Upper lobe of left lung (tissue), 6 donors: ENCODE measurements at regions not wholly inside any gene's neighbourhood (a gene's known extent, or its start where the extent isn't known, plus 50 kb on each side); places are given as distances from the start of the nearest gene placed in this dataset.

Source experiments
- ATAC-seq, 2 donors: fragments of 200-7000 bp; cut with Tn5 transposase; one replicate each; pipeline ENCODE4 v1.9.1; 2022; ENCODE audit warnings: mild to moderate bottlenecking in 2 of 2, moderate library complexity in 2 of 2; ENCODE audit not compliant: low FRiP score in 2 of 2
- DNase-seq, 2 donors: peaks; one replicate each; pipeline ENCODE4 v3.0.0-alpha.2; 2019 to 2020
- H3K27ac ChIP-seq, 4 donors: fragments of 200-600 bp; sonication (generic); one replicate each; pipeline ENCODE4 v1.5.1; 2016 to 2019
- H3K27me3 ChIP-seq, 4 donors: fragments of 200-600 bp; sonication (generic); one replicate each; pipeline ENCODE4 v1.5.1; 2017 to 2019
- H3K36me3 ChIP-seq, 4 donors: fragments of 200-600 bp; sonication (generic); one replicate each; pipeline ENCODE4 v1.5.1; 2016 to 2019
- H3K4me1 ChIP-seq, 4 donors: fragments of 200-600 bp; sonication (generic); one replicate each; pipeline ENCODE4 v1.5.1; 2018 to 2019
- H3K4me3 ChIP-seq, 4 donors: fragments of 200-600 bp; sonication (generic); one replicate each; pipeline ENCODE4 v1.5.1; 2017 to 2019; ENCODE audit warnings: mild to moderate bottlenecking in 2 of 4, moderate library complexity in 1 of 4
- H3K9me3 ChIP-seq, 4 donors: fragments of 200-600 bp; sonication (generic); one replicate each; pipeline ENCODE4 v1.5.1; 2018 to 2019
- CTCF ChIP-seq, 6 experiments: fragments of 450-650 bp in 4 of 6; fragments of 200-600 bp in 2 of 6; sonication (generic) in 2 of 6; IDR thresholded peaks; one replicate each; pipeline ENCODE4 v1.5.1; 2016 to 2019; ENCODE audit warnings: antibody characterized with exemption in 6 of 6
- EP300 ChIP-seq, 4 donors: sonication (generic); formaldehyde crosslinking; IDR thresholded peaks; one replicate each; pipeline ENCODE4 v1.5.1; 2017; ENCODE audit warnings: antibody characterized with exemption in 4 of 4, control low read depth in 2 of 4
- POLR2A ChIP-seq, 4 donors: fragments of 450-650 bp; IDR thresholded peaks; one replicate each; pipeline ENCODE4 v1.5.1; 2016 to 2017; ENCODE audit warnings: antibody characterized with exemption in 4 of 4, mild to moderate bottlenecking in 2 of 4
- POLR2AphosphoS5 ChIP-seq, 2 donors: sonication (generic); formaldehyde crosslinking; IDR thresholded peaks; one replicate each; pipeline ENCODE4 v1.5.1; 2017; ENCODE audit warnings: antibody characterized with exemption in 2 of 2
- WGBS, 2 donors: methylation state at CpG; one replicate each; pipeline ENCODE4 v1.1.5; 2017 to 2018; 5-methylcytosine and 5-hydroxymethylcytosine counted together
- donor health status: DM: no; HTN: no; CAD: no; lungs with moderate emphysema.
- donor health status: DM: no; HTN: yes; CAD: no; lungs with severe emphysema.

- no peaks in the 10 kb centered on the region for H3K9me3 ChIP-seq
- no peak for TF ChIP-seq CTCF (IDR thresholded peaks at IDR 0.05)
- TF ChIP-seq POLR2AphosphoS5 (IDR thresholded peaks at IDR 0.05): no peak
- TF ChIP-seq EP300 (IDR thresholded peaks at IDR 0.05): no peak
- no peak for TF ChIP-seq POLR2A (IDR thresholded peaks at IDR 0.05)
- DNase-seq (no peak), ATAC-seq (no peak)
- 55 to 69% methylated on average over 2 of the region's 2 CpGs for WGBS, 2 donors
- no peaks in the 10 kb centered on the region for H3K36me3 ChIP-seq
- no peaks in the 10 kb centered on the region for H3K27me3 ChIP-seq
- H3K4me3 ChIP-seq: no peak overlapping the region
- H3K27ac ChIP-seq: no peak overlapping the region
- H3K4me1 ChIP-seq: no peaks in the 10 kb centered on the region
Measured at GRCh38 chr10:2106641-2107040, 369.3 kb upstream of the ADARB2 start.

- DNase-seq: no peak
- H3K4me3 ChIP-seq: no peak overlapping the region
- no peaks in the 10 kb centered on the region for H3K36me3 ChIP-seq
- H3K4me1 ChIP-seq: no peaks in the 10 kb centered on the region
- no peaks in the 10 kb centered on the region for H3K27me3 ChIP-seq
- H3K9me3 ChIP-seq: no peaks in the 10 kb centered on the region
- WGBS, 2 donors: 91 to 93% methylated on average over 16 of the region's 16 CpGs
- ATAC-seq: no peak
- no peak for TF ChIP-seq EP300 (IDR thresholded peaks at IDR 0.05)
- no peak for TF ChIP-seq CTCF (IDR thresholded peaks at IDR 0.05)
- TF ChIP-seq POLR2AphosphoS5 (IDR thresholded peaks at IDR 0.05): no peak
- TF ChIP-seq POLR2A (IDR thresholded peaks at IDR 0.05): no peak
- H3K27ac ChIP-seq: no peak overlapping the region
Measured at GRCh38 chr10:2099321-2099720, 362.0 kb upstream of the ADARB2 start.

- ATAC-seq (no peak), DNase-seq (no peak)
- 92 to 94% methylated on average over 7 to 10 of the region's 10 CpGs for WGBS, 2 donors
- H3K27me3 ChIP-seq: no peaks in the 10 kb centered on the region
- no peaks in the 10 kb centered on the region for H3K9me3 ChIP-seq
- no peak overlapping the region for H3K4me3 ChIP-seq
- no peak for TF ChIP-seq CTCF (IDR thresholded peaks at IDR 0.05)
- no peak for TF ChIP-seq POLR2AphosphoS5 (IDR thresholded peaks at IDR 0.05)
- TF ChIP-seq EP300 (IDR thresholded peaks at IDR 0.05): no peak
- TF ChIP-seq POLR2A (IDR thresholded peaks at IDR 0.05): no peak
- no peaks in the 10 kb centered on the region for H3K4me1 ChIP-seq
- H3K36me3 ChIP-seq: no peaks in the 10 kb centered on the region
- no peak overlapping the region for H3K27ac ChIP-seq
Measured at GRCh38 chr10:2097937-2098336, 360.6 kb upstream of the ADARB2 start.

GRCh38 chr10:2094171-2094570, 356.8 kb upstream of the ADARB2 start:
- Histone ChIP-seq H3K9me3 (no peaks in the 10 kb centered on the region), H3K4me1 (no peaks in the 10 kb centered on the region), H3K27ac (no peak overlapping the region), H3K36me3 (no peaks in the 10 kb centered on the region), H3K4me3 (no peak overlapping the region), H3K27me3 (no peaks in the 10 kb centered on the region)
- ATAC-seq (no peak), DNase-seq (no peak)
- TF ChIP-seq POLR2AphosphoS5 (IDR thresholded peaks at IDR 0.05): no peak
- no peak for TF ChIP-seq POLR2A (IDR thresholded peaks at IDR 0.05)
- TF ChIP-seq EP300 (IDR thresholded peaks at IDR 0.05): no peak
- no peak for TF ChIP-seq CTCF (IDR thresholded peaks at IDR 0.05)
- 92% methylated on average over 6 of the region's 6 CpGs for WGBS, 2 donors

GRCh38 chr10:2083591-2083990, 346.3 kb upstream of the ADARB2 start:
- TF ChIP-seq POLR2AphosphoS5 (IDR thresholded peaks at IDR 0.05) (no peak), EP300 (IDR thresholded peaks at IDR 0.05) (no peak), POLR2A (IDR thresholded peaks at IDR 0.05) (no peak), CTCF (IDR thresholded peaks at IDR 0.05) (no peak)
- 93 to 94% methylated on average over 16 of the region's 16 CpGs for WGBS, 2 donors

More at GRCh38 chr10:2083591-2083990, 346.3 kb upstream of the ADARB2 start:
- no peaks in the 10 kb centered on the region for H3K9me3 ChIP-seq
- no peak overlapping the region for H3K4me3 ChIP-seq
- H3K36me3 ChIP-seq: no peaks in the 10 kb centered on the region
- no peaks in the 10 kb centered on the region for H3K4me1 ChIP-seq
- H3K27ac ChIP-seq: no peak overlapping the region
- ATAC-seq (no peak), DNase-seq (peak in 1 of 2 donors; percentile 63)
- H3K27me3 ChIP-seq: no peaks in the 10 kb centered on the region
